SKM-1 treated with dmso at 0.1 percent for 144 hours (cell line): ENCODE measurements at regions not wholly inside any gene's neighbourhood (a gene's known extent, or its start where the extent isn't known, plus 50 kb on each side); places are given as distances from the start of the nearest gene placed in this dataset.
"Not testable (repeated sequence)": the region's sequence is repeated elsewhere in the genome, so short reads cannot be mapped to it uniquely, and the experiment has no call there.

Source experiments
- DNase-seq: peaks from one replicate; lab custom pipeline; 2025; ENCODE audit not compliant: unreplicated experiment; lab: John Stamatoyannopoulos, UW

- no peak for DNase-seq
Observed at GRCh38 chr7:68133045-68133444, 1136.4 kb downstream of the TYW1 start.

GRCh38 chr7:68143345-68143744, 1146.7 kb downstream of the TYW1 start:
- no peak for DNase-seq

- no peak for DNase-seq
Observed at GRCh38 chr7:68146983-68147382, 1150.3 kb downstream of the TYW1 start.

- no peak for DNase-seq
Observed at GRCh38 chr7:68147614-68148238, 1151.1 kb downstream of the TYW1 start.

- no peak for DNase-seq
Observed at GRCh38 chr7:68148440-68148839, 1151.8 kb downstream of the TYW1 start.

GRCh38 chr7:68152205-68152604, 1155.6 kb downstream of the TYW1 start:
- DNase-seq = no peak

- DNase-seq = no peak
Observed at GRCh38 chr7:68155676-68156075, 1159.0 kb downstream of the TYW1 start.

- DNase-seq = no peak
Observed at GRCh38 chr7:68158686-68159295, 1162.2 kb downstream of the TYW1 start.

GRCh38 chr7:68162712-68163111, 1166.1 kb downstream of the TYW1 start:
- DNase-seq = no peak

GRCh38 chr7:68166525-68166924, 1169.9 kb downstream of the TYW1 start:
- DNase-seq = no peak

GRCh38 chr7:68173513-68173912, 1176.9 kb downstream of the TYW1 start:
- no peak for DNase-seq

- peak; percentile 1 for DNase-seq
Observed at GRCh38 chr7:68176974-68177373, 1180.3 kb downstream of the TYW1 start.

GRCh38 chr7:68180761-68181160, 1184.1 kb downstream of the TYW1 start:
- DNase-seq = no peak

GRCh38 chr7:68183176-68183575, 1186.5 kb downstream of the TYW1 start:
- DNase-seq = no peak

- no peak for DNase-seq
Observed at GRCh38 chr7:68185631-68186456, 1189.2 kb downstream of the TYW1 start.

GRCh38 chr7:68187532-68187931, 1190.9 kb downstream of the TYW1 start:
- DNase-seq = no peak

GRCh38 chr7:68192941-68193340, 1196.3 kb downstream of the TYW1 start:
- no peak for DNase-seq

GRCh38 chr7:68195642-68196041, 1199.0 kb downstream of the TYW1 start:
- not testable (repeated sequence) for DNase-seq

- no peak for DNase-seq
Observed at GRCh38 chr7:68200051-68200670, 1203.5 kb downstream of the TYW1 start.

GRCh38 chr7:68203251-68203650, 1206.6 kb downstream of the TYW1 start:
- DNase-seq = no peak

- DNase-seq = no peak
Observed at GRCh38 chr7:68205826-68206225, 1209.2 kb downstream of the TYW1 start.
